ENCODE measurements at regions not wholly inside any gene's neighbourhood (a gene's known extent, or its start where the extent isn't known, plus 50 kb on each side); places are given as distances from the start of the nearest gene placed in this dataset.
A peak's percentile ranks its signal among the peaks of the same experiment; 100 is the strongest.

DNA sequence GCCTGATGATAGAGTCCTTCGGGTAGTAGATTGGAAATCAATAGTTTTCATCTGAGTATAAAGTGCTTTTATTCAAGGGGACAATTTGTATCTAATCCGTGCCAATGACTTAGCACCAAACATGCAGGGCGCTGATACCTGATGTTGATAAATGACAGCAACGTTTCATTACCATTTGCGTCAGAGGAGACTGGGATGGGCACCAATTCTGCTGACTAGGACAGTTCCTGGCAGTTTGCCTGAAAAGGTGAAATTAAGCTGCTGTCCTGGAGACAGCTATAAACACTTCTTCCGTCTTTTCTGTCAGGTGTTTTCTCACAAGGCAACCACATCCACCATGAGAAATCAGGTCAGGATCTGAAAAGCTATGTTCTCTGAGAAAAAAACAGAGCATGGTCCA, 1136.4 kb downstream of the TYW1 start:
- Histone ChIP-seq H2AK9ac (replicated peaks; ENCODE audit: low read depth, low read length, poor library complexity) (no peak overlapping the region), H3K23ac (ENCODE audit: low read depth, low read length) (no peak overlapping the region), H3K79me1 (ENCODE audit: low read depth in 1 of 2, low read length in 2 of 2) (no peaks in the 10 kb centered on the region), H3K56ac (ENCODE audit: extremely low read depth, insufficient read depth, low read length) (no peak overlapping the region), H3K27ac (ENCODE audit: insufficient read depth, low read length) (no peak overlapping the region), H3K4me2 (ENCODE audit: low read depth, low read length) (no peak overlapping the region), H4K5ac (ENCODE audit: low read depth, low read length) (no peak overlapping the region), H2AK5ac (ENCODE audit: low read depth, low read length) (no peak overlapping the region), H4K20me1 (ENCODE audit: insufficient read depth, low read length) (no peaks in the 10 kb centered on the region), H4K8ac (ENCODE audit: low read depth in 2 of 2, low read length in 2 of 2) (no peak overlapping the region), H3K27me3 (ENCODE audit: control insufficient read depth, insufficient read depth, low read length) (no peaks in the 10 kb centered on the region), H3K9ac (ENCODE audit: low read depth, low read length) (no peak overlapping the region), H3K4me3 (ENCODE audit: insufficient read depth, low read depth, low read length) (no peak overlapping the region), H3K18ac (ENCODE audit: low read depth, low read length) (no peak overlapping the region), H4K91ac (ENCODE audit: insufficient read depth, low read depth, low read length) (no peak overlapping the region), H3K36me3 (ENCODE audit: control insufficient read depth, insufficient read depth, low read length) (no peaks in the 10 kb centered on the region), H2BK5ac (ENCODE audit: low read depth, low read length, poor library complexity, severe bottlenecking) (no peak overlapping the region), H3K14ac (replicated peaks; ENCODE audit: low read depth, low read length) (no peak overlapping the region), H3K9me3 (ENCODE audit: control insufficient read depth, insufficient read depth, low read length) (0 out of 2 replicates have a peak, but pooled peaks cover under 1% of the 10 kb centered on the region), H2BK15ac (ENCODE audit: low read depth, low read length) (no peak overlapping the region), H2BK120ac (ENCODE audit: low read depth, low read length) (no peak overlapping the region), H3K9me1 (ENCODE audit: insufficient read depth, low read length) (no peaks in the 10 kb centered on the region), H3K4me1 (ENCODE audit: control insufficient read depth, insufficient read depth, low read length) (no peaks in the 10 kb centered on the region), H2BK20ac (ENCODE audit: low read depth, low read length) (no peak overlapping the region), H3K4ac (ENCODE audit: low read depth, low read length) (no peak overlapping the region), H2AFZ (replicated peaks; ENCODE audit: low read length, poor library complexity) (no peak overlapping the region)
- intact Hi-C loops (cut with micrococcal nuclease) (no loop called here), dilution Hi-C loops (cut with HindIII; ENCODE audit: low sequenced_read_pairs, unreplicated experiment) (no loop called here), in situ Hi-C loops (cut with MboI; ENCODE audit: low sequenced_read_pairs) (no loop called here)
- no peak for TF ChIP-seq MXI1 (IDR thresholded peaks at IDR 0.05; ENCODE audit: borderline replicate concordance, low read depth, low read length)
- TF ChIP-seq MAFK (IDR thresholded peaks at IDR 0.05; ENCODE audit: low read depth, low read length): peak; percentile 31; the same call in 1 of the 2 replicates
- TF ChIP-seq CEBPB (IDR thresholded peaks at IDR 0.05; ENCODE audit: low read depth, low read length): no peak
- TF ChIP-seq, protein P1, sequence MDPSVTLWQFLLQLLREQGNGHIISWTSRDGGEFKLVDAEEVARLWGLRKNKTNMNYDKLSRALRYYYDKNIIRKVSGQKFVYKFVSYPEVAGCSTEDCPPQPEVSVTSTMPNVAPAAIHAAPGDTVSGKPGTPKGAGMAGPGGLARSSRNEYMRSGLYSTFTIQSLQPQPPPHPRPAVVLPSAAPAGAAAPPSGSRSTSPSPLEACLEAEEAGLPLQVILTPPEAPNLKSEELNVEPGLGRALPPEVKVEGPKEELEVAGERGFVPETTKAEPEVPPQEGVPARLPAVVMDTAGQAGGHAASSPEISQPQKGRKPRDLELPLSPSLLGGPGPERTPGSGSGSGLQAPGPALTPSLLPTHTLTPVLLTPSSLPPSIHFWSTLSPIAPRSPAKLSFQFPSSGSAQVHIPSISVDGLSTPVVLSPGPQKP (IDR thresholded peaks at IDR 0.05; ENCODE audit: borderline replicate concordance, low read depth, low read length): no peak
- POLR2A ChIA-PET (ENCODE audit: unreplicated experiment): no interaction called here
- no peak for ATAC-seq (ENCODE audit: low read depth)
- CTCF ChIA-PET: no interaction called here
- 63% methylated on average over 2 of the region's 6 CpGs; no CpG with 5 or more reads in 1 of the 2 experiments for WGBS, 2 experiments (ENCODE audit: extremely low coverage in 2 of 2, insufficient read length in 1 of 2)
- DNase-seq: no peak
- no TSS peak for BruUV-seq (replicated peaks)

All from IMR-90 (cell line).